GM19328 (cell line): ENCODE measurements at regions not wholly inside any gene's neighbourhood (a gene's known extent, or its start where the extent isn't known, plus 50 kb on each side); places are given as distances from the start of the nearest gene placed in this dataset.

Experiments used
- ATAC-seq: cut with Tn5 transposase; IDR thresholded peaks from one replicate; pipeline ENCODE4 v1.9.1; 2021; ENCODE audit warnings: mild to moderate bottlenecking, moderate library complexity; ENCODE audit not compliant: unreplicated experiment

- ATAC-seq, result no peak
These were observed 135.2 kb upstream of the PRDM9 start for GRCh38 chr5:23372177-23372576.

GRCh38 chr5:23368393-23368792 lies 139.0 kb upstream of the PRDM9 start:
- no peak for ATAC-seq

- ATAC-seq, result no peak
These were observed 139.5 kb upstream of the PRDM9 start for GRCh38 chr5:23367874-23368273.

GRCh38 chr5:23353286-23353685 lies 154.1 kb upstream of the PRDM9 start:
- no peak for ATAC-seq

GRCh38 chr5:23352446-23352845 lies 155.0 kb upstream of the PRDM9 start:
- no peak for ATAC-seq

GRCh38 chr5:23343121-23343520 lies 164.3 kb upstream of the PRDM9 start:
- no peak for ATAC-seq

- no peak for ATAC-seq
These were observed 174.7 kb upstream of the PRDM9 start for GRCh38 chr5:23332650-23333251.

GRCh38 chr5:23330726-23331125 lies 176.7 kb upstream of the PRDM9 start:
- ATAC-seq, result no peak

GRCh38 chr5:23319901-23320300 lies 187.5 kb upstream of the PRDM9 start:
- ATAC-seq, result no peak

- no peak for ATAC-seq
These were observed 188.4 kb upstream of the PRDM9 start for GRCh38 chr5:23318960-23319359.

- no peak for ATAC-seq
These were observed 189.2 kb upstream of the PRDM9 start for GRCh38 chr5:23318166-23318565.

GRCh38 chr5:23316060-23316591 lies 191.3 kb upstream of the PRDM9 start:
- ATAC-seq, result no peak

- ATAC-seq, result no peak
These were observed 192.6 kb upstream of the PRDM9 start for GRCh38 chr5:23314827-23315226.

GRCh38 chr5:23305055-23305454 lies 202.4 kb upstream of the PRDM9 start:
- no peak for ATAC-seq

GRCh38 chr5:23303836-23304235 lies 203.6 kb upstream of the PRDM9 start:
- ATAC-seq, result no peak

- ATAC-seq, result no peak
These were observed 204.0 kb upstream of the PRDM9 start for GRCh38 chr5:23303435-23303834.

GRCh38 chr5:23302438-23302837 lies 205.0 kb upstream of the PRDM9 start:
- no peak for ATAC-seq

GRCh38 chr5:23289162-23289561 lies 218.2 kb upstream of the PRDM9 start:
- no peak for ATAC-seq

GRCh38 chr5:23284656-23285055 lies 222.8 kb upstream of the PRDM9 start:
- ATAC-seq, result no peak

- no peak for ATAC-seq
These were observed 233.2 kb upstream of the PRDM9 start for GRCh38 chr5:23274171-23274570.

GRCh38 chr5:23269981-23270380 lies 237.4 kb upstream of the PRDM9 start:
- no peak for ATAC-seq

GRCh38 chr5:23268136-23268535 lies 239.3 kb upstream of the PRDM9 start:
- no peak for ATAC-seq

- no peak for ATAC-seq
These were observed 246.8 kb upstream of the PRDM9 start for GRCh38 chr5:23260621-23261020.
